Heart left ventricle (tissue), 16 donors: ENCODE measurements at regions not wholly inside any gene's neighbourhood (a gene's known extent, or its start where the extent isn't known, plus 50 kb on each side); places are given as distances from the start of the nearest gene placed in this dataset.

Experiments used
- ATAC-seq, 4 donors: fragments of 200-7000 bp; cut with Tn5 transposase; one replicate each; pipeline ENCODE4 v1.9.1; 2020 to 2022; ENCODE audit warnings: moderate library complexity in 4 of 4, mild to moderate bottlenecking in 3 of 4, moderate number of reproducible peaks in 1 of 4
- DNase-seq, 5 donors: peaks; one replicate each; pipeline ENCODE4 v3.0.0-alpha.2; 2020
- H3K27ac ChIP-seq, 12 donors: fragments of 200-600 bp; sonication (generic) in 4 of 12; one replicate each; pipeline versions ENCODE4 v1.5.0 to v1.8.0; 2016 to 2022; ENCODE audit warnings: mild to moderate bottlenecking in 2 of 12
- H3K27me3 ChIP-seq, 9 donors: fragments of 200-600 bp; sonication (generic) in 2 of 9; one replicate each; pipeline versions ENCODE4 v1.5.1 to v1.8.0; 2016 to 2022; ENCODE audit warnings: mild to moderate bottlenecking in 3 of 9
- H3K36me3 ChIP-seq, 9 donors: fragments of 200-600 bp; sonication (generic) in 2 of 9; one replicate each; pipeline versions ENCODE4 v1.5.0 to v1.8.0; 2018 to 2022; ENCODE audit warnings: mild to moderate bottlenecking in 2 of 9
- H3K4me1 ChIP-seq, 12 donors: fragments of 200-600 bp; sonication (generic) in 4 of 12; one replicate each; pipeline versions ENCODE4 v1.5.0 to v1.8.0; 2016 to 2022; ENCODE audit warnings: mild to moderate bottlenecking in 3 of 12
- H3K4me3 ChIP-seq, 12 donors: fragments of 200-600 bp; sonication (generic) in 4 of 12; one replicate each; pipeline versions ENCODE4 v1.5.0 to v1.8.0; 2017 to 2022; ENCODE audit warnings: mild to moderate bottlenecking in 9 of 12, moderate library complexity in 4 of 12
- H3K9me3 ChIP-seq, 12 donors: fragments of 200-600 bp; sonication (generic) in 4 of 12; one replicate each; pipeline versions ENCODE4 v1.5.0 to v1.8.0; 2016 to 2022; ENCODE audit warnings: mild to moderate bottlenecking in 1 of 12
- POLR2A ChIP-seq, 2 donors: fragments of 450-650 bp; IDR thresholded peaks; one replicate each; pipeline ENCODE4 v1.6.1; 2017; ENCODE audit warnings: antibody characterized with exemption in 2 of 2, mild to moderate bottlenecking in 2 of 2, moderate library complexity in 2 of 2
- WGBS, 4 donors: extraction: QIAGEN DNeasy Blood & Tissue Kit in 2 of 4; methylation state at CpG; one replicate each; pipeline versions ENCODE4 v1.1.5 to v1.1.7; 2013 to 2018; 5-methylcytosine and 5-hydroxymethylcytosine counted together
- intact Hi-C, 10 donors: fragments of 100-400 bp; cut with DNase I; formaldehyde crosslinking; loops; one replicate each; pipeline versions ENCODE4 v1.11.1 to v1.14.2; 2022
- TF ChIP-seq, protein P1 (sequence below), 12 donors: fragments of 200-600 bp; sonication (generic) in 4 of 12; IDR thresholded peaks; one replicate each; pipeline versions ENCODE4 v1.5.0 to v1.8.0; 2018 to 2022; ENCODE audit warnings: antibody characterized with exemption in 12 of 12, mild to moderate bottlenecking in 5 of 12
- donor health status: ischemic (EF 13 %, LVEDD 7.1; RV severe dilation, severe dysfunction).
- donor health status: healthy with polysubstance abuse.
- donor health status: DM: no; HTN: yes; CAD: no.
- donor health status: DM: no; HTN: no; CAD: no.
- donor health status: ischemic (EF 25% LVEDD 6.9; RV normal size, moderate dysfunction).
- donor health status: ischemic (EF 25% LVEDD 5.7; RV mildly dilated, moderate dysfunction).
- donor health status: healthy.
- donor health status: DM: yes; HTN: yes; CAD: no.
- donor health status: ischemic (EF 35%, LVEDD 5.7; RV mildly dilated, moderate dysfunction).
- donor health status: nonischemic (EF 11% LVEDD 7.7; RV severe dilation, severe dysfunction).
- donor health status: DM: yes; HTN: yes; CAD: no.
- donor health status: PGD.
- donor health status: ischemic (EF 29% LVEDD 5.4; RV normal size, mild dysfunction).
- donor health status: nonischemic (EF 23%, LVEDD 6.1; RV moderate dilation, normal function).

DNA sequence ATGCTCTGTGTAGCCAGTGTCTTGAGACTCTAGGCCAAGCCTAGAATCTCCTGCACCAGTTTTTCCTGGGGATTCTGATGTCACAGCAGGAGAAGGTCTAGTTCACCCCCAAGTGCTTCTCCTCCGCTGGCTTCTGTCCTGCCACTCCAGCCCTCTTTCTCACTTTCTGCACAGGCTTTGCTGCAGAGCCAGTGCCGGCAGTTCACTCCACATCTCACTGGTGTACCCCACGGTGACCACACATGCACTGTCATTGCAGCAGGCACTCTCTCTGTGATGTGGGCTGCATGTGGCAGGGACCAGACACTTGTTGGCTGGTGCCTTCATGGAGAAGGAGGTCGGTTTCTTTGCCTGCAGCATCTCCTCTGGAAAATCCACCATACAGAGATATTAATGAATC lies 643.8 kb upstream of the GALNTL6 start:
- H3K9me3 ChIP-seq, result peaks cover 0 to 26% (median 8%) of the 10 kb centered on the region in 12 donors
- H3K36me3 ChIP-seq, result no peaks in the 10 kb centered on the region
- WGBS, 4 donors, result 49 to 88% (median 68%) methylated on average over 4 of the region's 4 CpGs
- no peak overlapping the region for H3K27ac ChIP-seq
- ATAC-seq (no peak), DNase-seq (no peak)
- TF ChIP-seq, protein P1, sequence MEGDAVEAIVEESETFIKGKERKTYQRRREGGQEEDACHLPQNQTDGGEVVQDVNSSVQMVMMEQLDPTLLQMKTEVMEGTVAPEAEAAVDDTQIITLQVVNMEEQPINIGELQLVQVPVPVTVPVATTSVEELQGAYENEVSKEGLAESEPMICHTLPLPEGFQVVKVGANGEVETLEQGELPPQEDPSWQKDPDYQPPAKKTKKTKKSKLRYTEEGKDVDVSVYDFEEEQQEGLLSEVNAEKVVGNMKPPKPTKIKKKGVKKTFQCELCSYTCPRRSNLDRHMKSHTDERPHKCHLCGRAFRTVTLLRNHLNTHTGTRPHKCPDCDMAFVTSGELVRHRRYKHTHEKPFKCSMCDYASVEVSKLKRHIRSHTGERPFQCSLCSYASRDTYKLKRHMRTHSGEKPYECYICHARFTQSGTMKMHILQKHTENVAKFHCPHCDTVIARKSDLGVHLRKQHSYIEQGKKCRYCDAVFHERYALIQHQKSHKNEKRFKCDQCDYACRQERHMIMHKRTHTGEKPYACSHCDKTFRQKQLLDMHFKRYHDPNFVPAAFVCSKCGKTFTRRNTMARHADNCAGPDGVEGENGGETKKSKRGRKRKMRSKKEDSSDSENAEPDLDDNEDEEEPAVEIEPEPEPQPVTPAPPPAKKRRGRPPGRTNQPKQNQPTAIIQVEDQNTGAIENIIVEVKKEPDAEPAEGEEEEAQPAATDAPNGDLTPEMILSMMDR (IDR thresholded peaks at IDR 0.05), result no peak
- TF ChIP-seq POLR2A (IDR thresholded peaks at IDR 0.05), result no peak
- no peaks in the 10 kb centered on the region for H3K4me1 ChIP-seq
- no peaks in the 10 kb centered on the region for H3K27me3 ChIP-seq
- intact Hi-C loops, result no loop called here
- no peak overlapping the region for H3K4me3 ChIP-seq

DNA sequence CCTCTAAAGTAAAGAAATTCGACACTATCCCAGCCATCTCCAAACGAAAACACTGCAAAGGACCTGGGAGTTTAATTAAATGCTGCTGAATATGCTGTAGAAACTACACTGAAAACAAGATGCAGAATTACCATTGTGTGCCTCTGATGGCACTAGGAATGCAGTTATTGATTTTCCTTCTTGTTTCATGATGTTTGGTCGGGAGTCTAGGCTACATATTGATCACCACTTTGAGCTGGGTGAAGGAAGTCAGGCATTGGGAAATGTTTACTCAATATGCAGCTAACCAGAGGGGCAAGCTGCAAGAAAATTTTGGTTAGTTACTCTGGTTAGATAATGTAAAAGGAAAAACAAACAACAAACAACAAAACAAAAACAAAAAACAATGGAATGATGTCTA lies 650.7 kb upstream of the GALNTL6 start:
- 56 to 63% (median 62%) methylated on average over 3 of the region's 3 CpGs for WGBS, 4 donors
- H3K9me3 ChIP-seq, result peaks cover 0 to 5% (median 0%) of the 10 kb centered on the region in 12 donors
- TF ChIP-seq POLR2A (IDR thresholded peaks at IDR 0.05), result no peak
- TF ChIP-seq, protein P1 (IDR thresholded peaks at IDR 0.05), result no peak
- no peak for DNase-seq
- H3K36me3 ChIP-seq, result no peaks in the 10 kb centered on the region
- H3K27me3 ChIP-seq, result no peaks in the 10 kb centered on the region
- no peaks in the 10 kb centered on the region for H3K4me1 ChIP-seq
- intact Hi-C loops, result no loop called here
- no peak for ATAC-seq
- H3K4me3 ChIP-seq, result no peak overlapping the region
- no peak overlapping the region for H3K27ac ChIP-seq

DNA sequence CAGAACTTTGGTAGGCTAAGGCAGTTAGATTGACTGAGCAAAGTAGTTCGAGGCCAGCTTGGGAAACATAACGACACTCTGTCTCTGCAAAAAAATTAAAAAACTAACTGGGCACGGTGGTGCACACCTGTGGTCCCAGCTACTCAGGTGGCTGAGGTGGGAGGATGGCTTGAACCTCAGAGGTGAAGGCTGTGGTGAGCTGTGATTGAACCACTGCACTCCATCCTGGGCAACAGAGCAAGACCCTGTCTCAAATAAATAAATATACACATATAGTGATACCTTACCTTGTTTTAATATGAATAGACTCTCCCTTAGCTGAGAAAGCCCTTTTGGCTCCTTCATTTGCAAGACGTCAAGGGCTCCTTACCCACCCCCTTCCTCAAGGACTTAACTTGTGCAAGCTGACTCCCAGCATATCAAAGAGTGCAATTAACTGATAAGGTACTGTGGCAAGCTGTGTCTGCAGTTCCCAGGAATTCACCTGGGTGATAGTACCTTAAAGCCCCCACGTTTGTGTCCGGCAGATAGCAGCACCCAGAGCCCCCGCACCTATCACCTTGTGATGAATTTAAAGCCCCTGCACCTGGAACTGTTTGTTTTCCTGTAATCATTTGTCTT lies 655.6 kb upstream of the GALNTL6 start:
- H3K9me3 ChIP-seq, result no peaks in the 10 kb centered on the region
- no peaks in the 10 kb centered on the region for H3K27me3 ChIP-seq
- 38 to 47% (median 41%) methylated on average over 7 of the region's 7 CpGs for WGBS, 4 donors
- H3K4me3 ChIP-seq, result no peak overlapping the region
- intact Hi-C loops, result no loop called here
- no peaks in the 10 kb centered on the region for H3K36me3 ChIP-seq
- no peak for DNase-seq
- no peak for ATAC-seq
- TF ChIP-seq POLR2A (IDR thresholded peaks at IDR 0.05), result no peak
- TF ChIP-seq, protein P1 (IDR thresholded peaks at IDR 0.05), result no peak
- no peaks in the 10 kb centered on the region for H3K4me1 ChIP-seq
- H3K27ac ChIP-seq, result no peak overlapping the region

DNA sequence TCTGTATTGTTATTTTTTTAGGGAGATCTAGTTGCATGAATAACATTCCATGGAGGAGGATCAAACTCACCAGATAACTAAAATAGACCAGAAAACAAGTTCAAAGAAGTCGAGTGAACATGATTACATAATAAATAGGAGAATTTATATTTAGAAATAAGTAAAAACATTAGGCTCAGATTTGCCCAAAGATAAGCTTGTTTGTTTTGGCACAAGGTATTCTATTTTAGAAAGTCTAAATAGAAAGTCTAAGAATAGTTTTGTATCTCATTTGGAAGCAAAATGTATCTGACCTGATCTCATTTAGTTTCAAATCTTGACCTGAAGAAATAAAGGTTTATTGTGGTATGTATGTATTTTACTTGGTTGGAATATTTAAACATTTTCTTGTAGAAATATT lies 670.6 kb upstream of the GALNTL6 start:
- ATAC-seq, result no peak
- TF ChIP-seq POLR2A (IDR thresholded peaks at IDR 0.05), result no peak
- TF ChIP-seq, protein P1 (IDR thresholded peaks at IDR 0.05), result no peak

More for the DNA sequence above, 670.6 kb upstream of the GALNTL6 start:
- intact Hi-C loops, result no loop called here
- Histone ChIP-seq H3K27me3 (no peaks in the 10 kb centered on the region), H3K36me3 (no peaks in the 10 kb centered on the region), H3K4me1 (no peaks in the 10 kb centered on the region), H3K9me3 (peaks cover 0 to 3% (median 0%) of the 10 kb centered on the region in 12 donors), H3K4me3 (no peak overlapping the region), H3K27ac (no peak overlapping the region)
- DNase-seq, result no peak
- 32 to 42% (median 37%) methylated on average over 1 of the region's 1 CpG for WGBS, 4 donors
